ENCODE measurements at regions not wholly inside any gene's neighbourhood (a gene's known extent, or its start where the extent isn't known, plus 50 kb on each side); places are given as distances from the start of the nearest gene placed in this dataset.

- H4K20me1 ChIP-seq (replicated peaks in 1 of 2; ENCODE audit: control insufficient read depth in 1 of 2, insufficient read depth in 2 of 2, low read length in 2 of 2): no peaks in the 10 kb centered on the region
- H4K8ac ChIP-seq (ENCODE audit: extremely low read depth, insufficient read depth, low read length): no peak overlapping the region
- no peak overlapping the region for H3K4me2 ChIP-seq (ENCODE audit: insufficient read depth in 1 of 2, low read depth in 2 of 2, low read length in 2 of 2)
- no peak overlapping the region for H2BK5ac ChIP-seq (ENCODE audit: low read depth, low read length)
- H4K5ac ChIP-seq (ENCODE audit: insufficient read length, low read depth, low read length): no peak overlapping the region
- no peak overlapping the region for H2BK120ac ChIP-seq (replicated peaks; ENCODE audit: low read depth, low read length)
- H3K36me3 ChIP-seq (ENCODE audit: control insufficient read depth in 2 of 4, insufficient read depth in 4 of 4, low read length in 3 of 4): no peaks in the 10 kb centered on the region
- H3K56ac ChIP-seq (replicated peaks; ENCODE audit: insufficient read length, low read depth, low read length): no peak overlapping the region
- TF ChIP-seq BACH1 (IDR thresholded peaks at IDR 0.05; ENCODE audit: low read length): no peak
- no peak for TF ChIP-seq HDAC6 (IDR thresholded peaks at IDR 0.05; ENCODE audit: low read depth, low read length)
- no peak for TF ChIP-seq TBP (IDR thresholded peaks at IDR 0.05; ENCODE audit: low read depth, low read length)
- no peak for TF ChIP-seq SIRT6 (IDR thresholded peaks at IDR 0.05; ENCODE audit: low read length)
- TF ChIP-seq SIN3A (conservative IDR thresholded peaks at IDR 0.05 in 1 of 2, IDR thresholded peaks at IDR 0.05 in 1 of 2; ENCODE audit: low read depth in 1 of 2, low read length in 2 of 2): no peak
- TF ChIP-seq ATF2 (IDR thresholded peaks at IDR 0.05; ENCODE audit: low read length): no peak
- TF ChIP-seq RBBP5 (IDR thresholded peaks at IDR 0.05; ENCODE audit: borderline replicate concordance, low read depth, low read length): no peak
- TF ChIP-seq RXRA (IDR thresholded peaks at IDR 0.05; ENCODE audit: insufficient read depth, low read depth, low read length): no peak
- TF ChIP-seq KDM1A (IDR thresholded peaks at IDR 0.05; ENCODE audit: borderline replicate concordance, low read length): no peak
- TF ChIP-seq YY1 (IDR thresholded peaks at IDR 0.05; ENCODE audit: low read depth, low read length): no peak
- CTCF ChIA-PET (ENCODE audit: partially characterized antibody): interaction anchor here (0.9 to 1.6 kb wide), 4 partner anchors 10 to 121 kb away, joined by 4 to 6 read pairs (median 5); no protein-coding TSS in a partner anchor
- H2BK15ac ChIP-seq (ENCODE audit: low read length): no peak overlapping the region
- no peaks in the 10 kb centered on the region for H3K4me1 ChIP-seq (replicated peaks in 1 of 4; ENCODE audit: control insufficient read depth in 3 of 4, insufficient read depth in 4 of 4, low read length in 3 of 4)
- H3K9ac ChIP-seq (replicated peaks in 1 of 4; ENCODE audit: extremely low read depth in 1 of 4, low read depth in 3 of 4, low read length in 3 of 4): no peak overlapping the region
- no peaks in the 10 kb centered on the region for H3K79me1 ChIP-seq (ENCODE audit: low read depth, low read length)
- DNase-seq (ENCODE audit: low read depth in 1 of 2, low spot score in 2 of 2) (no peak), FAIRE-seq (no peak)
- H3K23me2 ChIP-seq (ENCODE audit: low read depth, low read length): no peaks in the 10 kb centered on the region
- H3K4me3 ChIP-seq (ENCODE audit: extremely low read depth in 1 of 4, insufficient read depth in 2 of 4, low read depth in 3 of 4, low read length in 4 of 4): no peak overlapping the region
- H3K14ac ChIP-seq (ENCODE audit: insufficient read length): no peak overlapping the region
- H3K4ac ChIP-seq (replicated peaks; ENCODE audit: insufficient read length, low read depth, low read length): no peak overlapping the region
- H3K23ac ChIP-seq (ENCODE audit: insufficient read length): no peak overlapping the region
- no peak overlapping the region for H2BK12ac ChIP-seq (ENCODE audit: low read depth, low read length)
- H3K27me3 ChIP-seq (replicated peaks in 1 of 4; ENCODE audit: control insufficient read depth in 3 of 4, extremely low read depth in 1 of 4, insufficient read depth in 3 of 4, low read length in 3 of 4): no peaks in the 10 kb centered on the region
- POLR2A ChIA-PET (ENCODE audit: partially characterized antibody): no interaction called here
- H2AK5ac ChIP-seq (ENCODE audit: low read depth, low read length): no peak overlapping the region
- H3K79me2 ChIP-seq (ENCODE audit: control insufficient read depth in 1 of 2, insufficient read depth in 2 of 2, low read length in 2 of 2): no peaks in the 10 kb centered on the region
- 88% methylated on average over 8 of the region's 8 CpGs; no CpG with 5 or more reads in 1 of the 2 experiments for WGBS, 2 experiments (ENCODE audit: extremely low coverage in 1 of 2, insufficient coverage in 1 of 2, insufficient read length in 1 of 2, insufficient replicate concordance in 2 of 2, low coverage in 1 of 2, low lambda C conversion rate in 2 of 2, missing lambda C conversion rate in 1 of 2)
- no peak overlapping the region for H2BK20ac ChIP-seq (ENCODE audit: low read length)
- no peak overlapping the region for H2AFZ ChIP-seq (ENCODE audit: low read length)
- no peak overlapping the region for H3K27ac ChIP-seq (ENCODE audit: low read depth, low read length)
- no peak overlapping the region for H4K91ac ChIP-seq (replicated peaks; ENCODE audit: insufficient read length, low read length)
- no peaks in the 10 kb centered on the region for H3K9me3 ChIP-seq (ENCODE audit: insufficient read depth in 2 of 2, low read depth in 1 of 2, low read length in 1 of 2)
- H3K18ac ChIP-seq (ENCODE audit: extremely low read depth, low read length): no peak overlapping the region
Measured at GRCh38 chr2:44836174-44836573, 105.3 kb upstream of the SIX3 start.

All from H1 (cell line).